Hematopoietic multipotent progenitor cell treated with erythropoietin and hydrocortisone succinate and interleukin-3 and kit ligand, for 4 days (in vitro differentiated cells): ENCODE measurements at regions not wholly inside any gene's neighbourhood (a gene's known extent, or its start where the extent isn't known, plus 50 kb on each side); places are given as distances from the start of the nearest gene placed in this dataset.

ENCODE experiments used
- DNase-seq: peaks from one replicate; pipeline ENCODE4 v3.0.0-alpha.2; 2015

- DNase-seq: no peak
Measured at GRCh38 chr13:55302568-55302967, 1838.2 kb upstream of the PRR20A start.

- DNase-seq: no peak
Measured at GRCh38 chr13:55307909-55308308, 1832.8 kb upstream of the PRR20A start.

DNA sequence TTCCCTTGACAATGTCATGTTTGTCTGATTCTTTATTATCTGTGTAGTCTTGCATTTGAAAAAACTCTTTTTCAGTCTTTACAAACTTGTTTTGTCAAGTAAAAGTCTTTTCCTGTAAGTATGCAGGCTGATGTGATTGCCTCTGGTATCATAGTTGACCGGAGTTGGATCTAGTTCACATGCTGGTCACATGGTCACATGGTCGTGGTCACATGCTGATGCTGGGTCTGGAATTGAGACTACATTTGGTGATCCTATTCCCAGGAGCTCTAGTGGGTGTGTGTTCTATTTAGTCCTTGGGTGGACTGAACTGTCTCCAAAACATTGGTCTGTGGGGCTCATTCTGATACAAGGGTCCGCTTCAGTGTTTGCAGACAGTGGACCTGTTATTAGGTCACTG is 1798.8 kb upstream of the PRR20A start:
- no peak for DNase-seq

DNA sequence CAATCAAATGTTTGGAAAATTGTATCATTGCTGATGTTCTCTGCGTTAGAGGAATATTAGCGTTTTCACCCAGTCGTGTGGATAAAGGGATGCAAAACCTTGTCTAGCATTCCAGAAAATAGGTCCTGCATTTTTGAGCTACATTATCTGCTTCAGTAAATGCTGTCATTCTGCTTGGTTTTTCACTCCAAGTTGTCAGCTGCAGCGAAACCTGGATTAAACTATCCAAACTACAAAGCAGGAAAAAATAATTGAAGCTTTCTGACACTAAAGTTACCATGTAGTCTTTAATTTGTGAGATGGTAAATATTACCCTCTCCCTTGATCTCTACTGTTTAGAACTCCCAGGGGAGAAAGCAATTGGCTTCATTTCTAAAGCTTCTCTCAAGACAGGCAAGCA is 1795.5 kb upstream of the PRR20A start:
- DNase-seq: no peak

DNA sequence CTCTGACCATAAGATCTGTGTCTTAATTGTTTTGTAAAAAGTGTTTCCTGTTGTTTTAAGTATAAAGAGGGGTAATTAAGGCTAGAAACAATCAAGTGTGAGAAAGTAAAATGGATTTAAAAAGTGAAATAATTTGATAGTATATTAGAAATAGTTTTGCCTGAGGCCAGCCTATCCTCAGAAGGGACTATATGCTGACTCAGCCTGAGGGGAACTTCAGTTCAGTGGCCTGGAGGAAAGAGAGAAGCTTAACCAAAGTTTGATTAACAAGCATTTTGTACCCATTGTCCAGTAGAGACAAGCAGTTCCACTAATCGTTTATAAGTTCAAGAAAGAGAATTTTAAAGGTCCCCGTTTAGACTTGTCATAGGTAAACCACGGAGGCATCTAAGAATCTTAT is 1793.2 kb upstream of the PRR20A start:
- no peak for DNase-seq

DNA sequence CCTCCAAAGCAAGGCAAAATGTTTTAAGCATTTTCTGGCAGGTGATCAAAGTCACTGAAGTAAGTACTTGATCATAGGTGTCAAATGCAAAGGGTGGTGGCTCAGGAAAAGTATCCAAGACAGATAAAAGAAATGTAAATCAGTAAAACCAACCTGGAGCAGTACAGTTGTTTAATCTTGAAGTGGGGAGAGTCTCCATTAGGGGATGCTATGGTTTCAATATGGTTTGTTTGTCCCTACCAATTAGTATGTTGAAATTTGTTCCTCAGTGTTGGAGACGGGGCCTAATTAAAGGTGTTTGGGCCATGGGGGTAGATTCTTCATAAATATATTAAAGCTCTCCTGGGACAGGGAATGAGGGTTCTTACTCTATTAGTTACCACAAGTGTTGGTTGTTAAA is 1781.7 kb upstream of the PRR20A start:
- DNase-seq: no peak

- DNase-seq: no peak
Measured at GRCh38 chr13:55361141-55361540, 1779.6 kb upstream of the PRR20A start.

- DNase-seq: no peak
Measured at GRCh38 chr13:55366676-55367075, 1774.0 kb upstream of the PRR20A start.

DNA sequence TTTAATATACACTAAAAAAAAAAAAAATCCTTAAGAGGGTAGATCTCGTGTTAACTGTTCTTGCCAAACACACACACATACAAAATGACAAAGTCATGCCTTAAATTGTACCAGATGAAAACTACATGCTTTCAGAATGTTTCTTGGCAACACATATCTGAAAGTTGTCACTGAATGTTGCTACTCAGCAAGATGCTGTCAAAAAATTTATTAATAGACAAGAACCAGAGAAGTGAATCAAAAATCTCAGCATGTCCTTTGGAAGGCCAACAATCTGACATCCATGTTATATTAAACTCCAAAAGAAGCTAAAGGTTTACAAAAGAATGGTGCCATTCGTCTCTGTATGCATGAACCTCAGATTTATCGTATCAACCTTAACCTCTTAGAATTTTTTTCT is 1746.2 kb upstream of the PRR20A start:
- DNase-seq: no peak

- DNase-seq: no peak
Measured at GRCh38 chr13:55402870-55403269, 1737.8 kb upstream of the PRR20A start.

DNA sequence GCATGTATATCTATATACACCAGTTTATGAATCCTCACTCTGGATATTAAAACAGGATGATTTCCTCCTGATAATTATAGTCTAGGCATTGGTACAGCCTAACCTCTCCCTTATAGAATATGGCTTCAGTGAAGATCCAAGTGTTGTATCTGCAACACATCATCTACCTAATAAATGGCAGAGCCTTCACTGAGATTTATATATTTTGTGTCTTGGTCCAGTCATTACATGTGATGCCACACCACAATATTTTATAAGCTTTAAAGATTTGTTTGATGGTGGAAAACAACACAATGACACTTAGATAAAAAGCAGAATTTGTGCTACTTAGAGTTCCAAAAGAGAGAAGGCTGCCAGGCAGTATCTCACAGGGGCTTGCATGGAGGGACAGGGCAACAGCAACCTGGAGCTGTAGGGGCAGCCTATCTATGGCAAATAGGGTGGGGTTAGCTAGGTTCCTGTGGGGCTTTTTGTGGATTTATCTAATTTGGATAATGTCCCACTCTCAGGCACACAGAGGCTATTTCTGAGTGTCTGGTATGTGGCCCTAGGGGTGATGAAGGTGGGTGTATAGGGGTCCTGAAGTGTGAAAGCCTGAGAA is 1736.7 kb upstream of the PRR20A start:
- DNase-seq: no peak

- no peak for DNase-seq
Measured at GRCh38 chr13:55410398-55411330, 1730.1 kb upstream of the PRR20A start.

GRCh38 chr13:55418095-55418494 is 1722.6 kb upstream of the PRR20A start:
- DNase-seq: no peak

DNA sequence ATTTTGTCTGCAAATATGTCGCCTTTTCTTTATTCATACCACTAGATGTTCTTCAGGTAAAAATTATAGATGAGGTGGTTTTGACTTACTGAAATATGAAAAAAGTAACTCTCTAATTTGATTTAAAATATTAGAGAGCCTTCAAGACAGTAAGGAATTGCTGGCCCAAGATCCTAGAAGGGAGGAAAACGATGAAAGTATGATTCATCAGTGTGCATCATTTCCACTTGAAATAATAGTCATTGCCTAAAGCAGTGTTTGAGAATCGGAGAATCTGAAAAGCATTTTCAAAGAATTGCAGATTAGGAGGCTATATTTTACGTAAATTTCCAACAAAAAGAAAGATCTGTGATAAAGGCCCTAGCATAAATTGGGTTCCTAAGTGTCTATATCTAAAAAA is 1707.9 kb upstream of the PRR20A start:
- DNase-seq: no peak

DNA sequence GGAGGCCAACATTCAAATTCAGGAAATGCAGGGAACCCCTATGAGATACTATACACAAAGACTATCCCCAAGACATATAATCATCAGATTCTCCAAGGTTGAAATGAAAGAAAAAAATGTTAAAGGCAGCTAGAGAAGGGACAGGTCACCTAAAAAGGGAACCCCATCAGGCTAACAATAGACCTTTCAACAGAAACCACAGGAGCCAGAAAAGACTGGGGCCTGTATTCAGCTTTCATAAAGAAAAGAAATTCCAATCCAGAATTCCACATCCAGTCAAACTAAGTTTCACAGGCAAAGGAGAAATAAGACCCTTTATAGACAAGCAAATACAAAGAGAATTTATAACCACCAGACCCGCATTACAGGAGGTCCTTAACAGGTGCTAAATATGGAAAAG is 1703.6 kb upstream of the PRR20A start:
- no peak for DNase-seq

DNA sequence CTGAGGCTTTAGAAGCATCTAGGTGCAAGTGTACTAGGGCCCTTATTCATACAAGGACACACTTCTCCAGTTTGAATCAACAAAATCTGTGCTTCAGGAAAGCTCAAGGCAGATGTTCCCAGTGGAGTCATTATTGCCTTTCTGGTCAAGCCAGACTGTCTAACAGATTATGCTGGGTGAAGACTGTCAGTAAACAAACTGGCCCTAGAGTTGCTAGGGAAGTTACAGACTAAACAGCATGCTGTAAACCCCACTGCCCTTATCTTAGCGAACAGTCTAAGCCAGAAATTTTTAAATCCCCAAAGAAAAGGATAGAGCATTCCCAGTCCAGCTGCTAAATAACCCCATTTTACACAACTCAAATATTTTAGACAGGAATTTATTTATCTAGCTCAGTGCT is 1701.3 kb upstream of the PRR20A start:
- no peak for DNase-seq

- DNase-seq: no peak
Measured at GRCh38 chr13:55440465-55441085, 1700.1 kb upstream of the PRR20A start.

DNA sequence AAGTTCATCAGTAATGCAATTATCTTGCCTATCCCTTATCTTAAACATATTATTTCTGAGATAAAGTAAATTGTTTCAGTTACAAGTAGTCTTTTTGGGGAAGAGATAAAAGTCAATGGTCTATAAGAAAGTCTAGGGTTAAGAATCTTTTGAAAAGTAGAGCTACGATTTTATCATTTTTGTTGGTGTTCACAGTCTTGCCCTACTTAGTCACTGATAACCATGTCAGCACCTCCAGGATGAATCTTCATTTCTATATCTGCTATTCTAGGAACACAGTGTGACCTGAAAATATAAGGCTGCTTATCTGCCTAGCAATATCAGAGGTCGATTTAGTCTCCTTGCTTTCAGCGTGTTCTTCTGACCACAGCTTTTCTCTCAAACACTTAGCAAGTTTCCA is 1676.5 kb upstream of the PRR20A start:
- no peak for DNase-seq

DNA sequence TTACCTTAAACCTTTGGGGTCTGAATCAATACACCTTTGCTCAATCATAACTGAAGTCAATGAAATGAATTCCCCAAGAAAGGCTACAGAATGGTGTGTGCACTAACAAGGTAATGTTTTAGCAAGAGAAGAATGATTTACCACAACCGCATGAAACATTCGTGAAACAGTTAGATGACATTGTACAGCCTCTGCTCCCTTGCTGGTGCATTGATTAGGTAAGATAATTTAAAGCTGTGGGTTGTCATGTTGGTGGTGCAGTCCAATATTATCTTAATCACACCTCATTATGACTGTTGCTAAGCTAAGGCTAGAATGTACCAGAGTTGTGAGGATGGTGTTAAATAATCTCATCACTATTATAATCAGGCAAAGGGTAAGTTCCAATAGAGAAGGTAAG is 1673.2 kb upstream of the PRR20A start:
- DNase-seq: no peak

DNA sequence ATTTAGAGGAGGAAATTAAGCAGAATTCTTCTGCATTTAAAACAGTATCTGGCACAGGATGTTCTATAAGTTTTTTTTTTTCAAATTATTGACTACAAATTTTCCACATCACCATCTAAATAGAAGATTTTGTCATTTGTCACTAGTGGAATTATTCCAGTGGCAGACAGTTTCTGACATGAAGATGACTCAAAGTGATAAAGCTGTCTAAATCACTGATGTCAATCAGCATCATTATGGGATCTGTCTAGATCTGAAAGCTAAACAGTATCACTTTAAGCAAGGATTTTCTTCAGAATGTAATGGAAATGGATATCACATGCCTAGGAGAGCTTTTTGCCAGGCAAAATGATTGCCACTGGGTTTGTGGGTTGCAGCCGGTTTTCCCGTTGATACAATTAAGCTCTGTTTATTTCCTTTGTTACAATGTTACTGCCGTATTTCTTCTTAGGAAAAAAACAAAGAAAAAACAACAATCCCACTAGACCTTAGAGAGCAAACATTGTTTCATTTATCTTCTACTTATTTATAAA is 1657.0 kb upstream of the PRR20A start:
- DNase-seq: no peak

- no peak for DNase-seq
Measured at GRCh38 chr13:55493297-55493696, 1647.4 kb upstream of the PRR20A start.

DNA sequence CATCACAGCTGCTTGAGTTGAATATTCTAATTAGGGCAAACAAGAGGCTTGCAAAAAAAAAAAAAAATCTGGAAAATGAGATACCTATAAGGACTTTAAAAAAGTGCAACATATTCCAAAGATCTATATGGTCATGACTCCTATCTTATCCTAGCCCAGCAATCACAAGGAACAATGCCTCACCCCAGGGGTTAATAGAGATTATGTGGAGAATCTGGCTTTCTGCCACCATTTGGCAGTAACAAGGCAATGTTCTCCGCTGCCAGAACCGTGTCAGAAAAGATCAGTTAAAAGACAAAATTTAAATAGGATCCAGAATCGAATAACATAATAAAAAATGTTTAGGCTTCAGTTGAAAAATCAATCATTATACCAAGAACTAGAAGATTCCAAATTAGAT is 1643.2 kb upstream of the PRR20A start:
- DNase-seq: no peak

- no peak for DNase-seq
Measured at GRCh38 chr13:55500694-55501093, 1640.0 kb upstream of the PRR20A start.

DNA sequence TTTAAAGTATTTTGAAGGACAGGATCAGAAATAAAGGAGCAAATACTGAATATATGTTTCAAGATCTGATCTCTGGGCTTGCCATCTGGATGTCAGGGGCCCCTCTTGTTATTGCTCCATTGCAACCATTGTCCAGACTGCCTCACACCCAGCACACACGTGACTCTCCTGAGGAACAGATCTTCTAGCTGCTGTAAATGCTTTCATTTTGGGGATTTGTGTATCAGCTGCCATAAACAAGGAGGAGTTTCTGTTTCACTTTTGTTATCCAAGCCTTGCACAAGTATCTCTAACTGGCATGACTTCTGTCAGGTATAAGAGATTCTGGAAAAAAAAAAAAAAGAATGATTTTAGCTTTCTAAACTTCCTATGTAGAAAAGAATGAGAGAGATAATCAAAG is 1624.1 kb upstream of the PRR20A start:
- DNase-seq: no peak
